ENCODE measurements at regions not wholly inside any gene's neighbourhood (a gene's known extent, or its start where the extent isn't known, plus 50 kb on each side); places are given as distances from the start of the nearest gene placed in this dataset.

DNA sequence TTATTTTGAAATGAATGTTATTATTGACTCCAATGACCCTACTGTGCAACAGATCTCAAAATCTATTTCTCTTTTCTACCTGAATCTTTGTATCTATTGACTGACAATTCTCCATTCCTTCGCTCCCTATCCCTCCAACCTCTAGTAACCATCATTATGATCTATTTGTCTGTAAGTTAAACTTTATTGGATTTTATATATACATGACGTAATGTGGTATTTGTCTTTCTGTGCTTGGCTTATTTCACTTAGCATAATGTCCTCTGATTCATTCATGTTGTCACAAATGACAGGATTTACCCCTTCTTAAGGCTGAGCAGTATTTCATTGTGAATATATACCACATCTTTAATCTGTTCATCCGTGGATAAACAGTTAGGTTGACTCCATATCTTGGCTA lies 200.4 kb upstream of the SORCS1 start:
- no peak for TF ChIP-seq POLR2A (IDR thresholded peaks at IDR 0.05; ENCODE audit: borderline replicate concordance, extremely low read depth, insufficient read depth, insufficient read length)
- no peak for TF ChIP-seq SRF (IDR thresholded peaks at IDR 0.05; ENCODE audit: low read depth)
- TF ChIP-seq POLR2AphosphoS5 (IDR thresholded peaks at IDR 0.05; ENCODE audit: low read depth, low read length): no peak
- TF ChIP-seq RAD21 (IDR thresholded peaks at IDR 0.05; ENCODE audit: low read depth): no peak
- TF ChIP-seq, protein P1, sequence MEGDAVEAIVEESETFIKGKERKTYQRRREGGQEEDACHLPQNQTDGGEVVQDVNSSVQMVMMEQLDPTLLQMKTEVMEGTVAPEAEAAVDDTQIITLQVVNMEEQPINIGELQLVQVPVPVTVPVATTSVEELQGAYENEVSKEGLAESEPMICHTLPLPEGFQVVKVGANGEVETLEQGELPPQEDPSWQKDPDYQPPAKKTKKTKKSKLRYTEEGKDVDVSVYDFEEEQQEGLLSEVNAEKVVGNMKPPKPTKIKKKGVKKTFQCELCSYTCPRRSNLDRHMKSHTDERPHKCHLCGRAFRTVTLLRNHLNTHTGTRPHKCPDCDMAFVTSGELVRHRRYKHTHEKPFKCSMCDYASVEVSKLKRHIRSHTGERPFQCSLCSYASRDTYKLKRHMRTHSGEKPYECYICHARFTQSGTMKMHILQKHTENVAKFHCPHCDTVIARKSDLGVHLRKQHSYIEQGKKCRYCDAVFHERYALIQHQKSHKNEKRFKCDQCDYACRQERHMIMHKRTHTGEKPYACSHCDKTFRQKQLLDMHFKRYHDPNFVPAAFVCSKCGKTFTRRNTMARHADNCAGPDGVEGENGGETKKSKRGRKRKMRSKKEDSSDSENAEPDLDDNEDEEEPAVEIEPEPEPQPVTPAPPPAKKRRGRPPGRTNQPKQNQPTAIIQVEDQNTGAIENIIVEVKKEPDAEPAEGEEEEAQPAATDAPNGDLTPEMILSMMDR (IDR thresholded peaks at IDR 0.05 in 2 of 3, conservative IDR thresholded peaks at IDR 0.05 in 1 of 3; ENCODE audit: borderline replicate concordance in 1 of 3, insufficient read depth in 1 of 3, low read depth in 2 of 3, low read length in 2 of 3): no peak
- TF ChIP-seq, protein P2, sequence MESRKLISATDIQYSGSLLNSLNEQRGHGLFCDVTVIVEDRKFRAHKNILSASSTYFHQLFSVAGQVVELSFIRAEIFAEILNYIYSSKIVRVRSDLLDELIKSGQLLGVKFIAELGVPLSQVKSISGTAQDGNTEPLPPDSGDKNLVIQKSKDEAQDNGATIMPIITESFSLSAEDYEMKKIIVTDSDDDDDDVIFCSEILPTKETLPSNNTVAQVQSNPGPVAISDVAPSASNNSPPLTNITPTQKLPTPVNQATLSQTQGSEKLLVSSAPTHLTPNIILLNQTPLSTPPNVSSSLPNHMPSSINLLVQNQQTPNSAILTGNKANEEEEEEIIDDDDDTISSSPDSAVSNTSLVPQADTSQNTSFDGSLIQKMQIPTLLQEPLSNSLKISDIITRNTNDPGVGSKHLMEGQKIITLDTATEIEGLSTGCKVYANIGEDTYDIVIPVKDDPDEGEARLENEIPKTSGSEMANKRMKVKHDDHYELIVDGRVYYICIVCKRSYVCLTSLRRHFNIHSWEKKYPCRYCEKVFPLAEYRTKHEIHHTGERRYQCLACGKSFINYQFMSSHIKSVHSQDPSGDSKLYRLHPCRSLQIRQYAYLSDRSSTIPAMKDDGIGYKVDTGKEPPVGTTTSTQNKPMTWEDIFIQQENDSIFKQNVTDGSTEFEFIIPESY (IDR thresholded peaks at IDR 0.05; ENCODE audit: extremely low read depth, insufficient replicate concordance, low read length): no peak

Data from HCT116 (cell line).